Eye (tissue), 1 donor: ENCODE measurements at regions not wholly inside any gene's neighbourhood (a gene's known extent, or its start where the extent isn't known, plus 50 kb on each side); places are given as distances from the start of the nearest gene placed in this dataset.
A peak's percentile ranks its signal among the peaks of the same experiment; 100 is the strongest.
"Not testable (repeated sequence)": the region's sequence is repeated elsewhere in the genome, so short reads cannot be mapped to it uniquely, and the experiment has no call there.

Experiments used
- DNase-seq: peaks from one replicate; pipeline ENCODE4 v3.0.0-alpha.2; 2015

GRCh38 chr10:36764823-36765222 lies 360.6 kb upstream of the ANKRD30A start:
- no peak for DNase-seq

DNA sequence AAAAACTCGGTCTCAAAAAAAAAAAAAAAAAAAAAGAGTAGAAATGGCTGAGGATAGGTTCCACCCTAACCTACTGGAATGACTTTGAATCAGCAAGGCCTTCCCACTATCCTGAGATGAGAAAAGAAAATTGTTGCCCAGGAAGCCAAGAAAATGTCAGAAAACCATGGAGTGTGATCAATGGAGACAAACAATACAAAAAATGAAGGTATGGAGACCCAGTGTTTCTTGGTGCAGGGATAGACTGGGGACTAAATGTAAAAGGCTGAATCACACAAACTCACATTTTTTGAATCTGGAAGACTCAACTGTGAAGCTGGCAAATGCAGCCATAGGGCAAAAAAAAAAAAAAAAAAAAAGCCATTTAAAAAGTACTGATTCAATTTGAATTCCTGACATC lies 364.3 kb upstream of the ANKRD30A start:
- no peak for DNase-seq

DNA sequence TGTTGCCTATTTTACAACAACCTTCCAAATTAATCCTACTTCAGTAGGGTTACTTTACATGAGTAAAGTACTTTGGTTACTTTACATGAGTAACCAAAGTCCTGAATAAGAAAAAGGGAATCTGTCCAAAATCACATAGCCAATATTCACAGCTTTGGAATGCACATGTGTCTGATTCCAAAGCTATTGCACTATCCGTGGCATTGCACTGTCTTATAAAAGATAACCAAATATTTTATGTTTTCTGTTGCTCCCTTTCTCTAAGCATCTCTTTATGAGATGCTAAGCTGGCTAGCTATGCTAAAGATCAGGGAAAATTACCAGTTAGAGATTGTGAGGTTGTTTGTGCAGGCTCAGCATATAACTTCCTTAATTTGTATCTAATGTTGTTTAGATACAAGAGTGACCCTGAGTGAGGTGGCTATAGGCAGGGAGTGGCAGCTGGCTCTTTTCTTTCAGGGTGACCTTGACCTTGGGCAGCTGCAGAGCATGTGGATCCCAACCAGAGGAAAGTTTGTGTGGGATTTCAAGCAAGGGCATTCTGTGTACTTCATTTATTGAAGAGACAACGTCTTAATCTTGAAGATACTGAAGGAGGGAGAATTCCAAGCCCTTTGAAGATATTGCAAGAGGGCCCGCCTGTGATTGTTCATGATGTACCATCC lies 366.1 kb upstream of the ANKRD30A start:
- no peak for DNase-seq

GRCh38 chr10:36748128-36748871 lies 377.1 kb upstream of the ANKRD30A start:
- DNase-seq, result no peak

DNA sequence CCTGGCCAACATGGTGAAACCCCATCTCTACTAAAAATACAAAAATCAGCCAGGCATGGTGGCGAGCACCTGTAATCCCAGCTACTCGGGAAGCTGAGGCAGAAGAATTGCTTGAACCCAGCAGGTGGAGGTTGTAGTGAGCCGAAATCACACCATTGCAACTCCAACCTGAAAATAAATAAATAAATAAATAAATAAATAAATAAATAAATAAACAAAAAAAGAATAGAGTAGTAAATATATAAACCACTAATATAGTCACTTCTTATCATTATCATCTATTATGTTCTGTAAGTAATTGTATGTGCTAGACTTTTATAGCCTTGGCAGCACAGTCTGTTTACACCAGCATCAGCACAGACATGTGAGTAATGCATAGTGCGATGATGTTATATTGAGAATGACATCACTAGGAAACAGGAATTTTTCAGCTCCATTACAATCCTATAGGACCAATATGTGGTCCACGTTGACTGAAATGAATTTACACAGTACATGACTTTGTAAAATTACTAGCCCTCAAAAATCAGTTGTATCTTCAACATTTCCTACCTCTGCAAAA lies 385.4 kb upstream of the ANKRD30A start:
- DNase-seq, result no peak

DNA sequence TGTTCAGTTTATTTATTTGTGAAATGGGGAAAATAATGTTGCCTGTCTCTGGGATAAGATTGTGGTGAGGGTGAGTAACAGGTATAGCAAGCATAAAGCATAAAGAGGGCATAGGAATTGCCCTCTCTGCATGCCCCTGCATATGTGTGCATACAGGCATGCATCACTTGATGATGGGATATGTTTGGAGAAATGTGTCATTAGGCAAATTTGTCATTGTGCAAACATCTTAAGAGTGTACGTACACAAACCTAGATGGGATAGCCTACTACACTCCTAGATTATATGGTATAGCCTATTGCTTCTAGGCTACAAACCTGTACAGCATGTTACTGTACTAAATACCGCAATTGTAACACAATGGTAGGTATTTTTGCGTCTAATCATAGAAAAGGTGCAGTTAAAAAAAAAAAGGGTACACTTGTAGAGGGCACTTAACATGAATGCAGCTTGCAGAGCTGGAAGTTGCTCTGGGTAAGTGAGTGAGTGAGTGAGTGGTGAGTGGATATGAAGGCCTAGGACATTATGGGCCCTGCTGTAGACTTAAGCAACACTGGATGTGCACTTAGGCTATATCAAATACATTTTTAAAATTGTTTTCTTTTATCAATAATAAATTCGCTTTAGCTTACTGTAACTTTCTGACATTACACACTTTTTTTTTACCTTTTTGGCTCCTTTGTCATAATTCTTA lies 386.5 kb upstream of the ANKRD30A start:
- DNase-seq, result no peak

DNA sequence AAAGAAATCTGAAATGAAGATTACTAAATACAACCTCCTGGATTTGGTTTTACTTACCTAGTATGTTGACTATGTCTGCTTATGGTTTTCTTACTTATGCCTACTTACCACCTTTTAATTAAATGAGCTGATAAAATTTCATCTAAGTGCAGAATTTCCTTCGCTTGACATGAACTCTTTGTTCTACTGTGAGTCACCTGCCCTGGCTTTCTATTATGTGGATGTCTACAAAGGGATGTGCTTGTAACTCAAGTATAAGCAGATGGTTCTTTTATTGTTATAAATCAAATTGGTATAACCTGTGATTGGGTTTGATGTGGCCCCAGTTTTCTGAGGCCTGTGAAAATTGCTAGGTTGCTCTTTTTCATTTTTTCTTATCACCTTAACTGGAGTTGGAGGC lies 389.1 kb upstream of the ANKRD30A start:
- no peak for DNase-seq

- not testable (repeated sequence) for DNase-seq
These were observed 390.8 kb upstream of the ANKRD30A start for GRCh38 chr10:36734590-36734989.

DNA sequence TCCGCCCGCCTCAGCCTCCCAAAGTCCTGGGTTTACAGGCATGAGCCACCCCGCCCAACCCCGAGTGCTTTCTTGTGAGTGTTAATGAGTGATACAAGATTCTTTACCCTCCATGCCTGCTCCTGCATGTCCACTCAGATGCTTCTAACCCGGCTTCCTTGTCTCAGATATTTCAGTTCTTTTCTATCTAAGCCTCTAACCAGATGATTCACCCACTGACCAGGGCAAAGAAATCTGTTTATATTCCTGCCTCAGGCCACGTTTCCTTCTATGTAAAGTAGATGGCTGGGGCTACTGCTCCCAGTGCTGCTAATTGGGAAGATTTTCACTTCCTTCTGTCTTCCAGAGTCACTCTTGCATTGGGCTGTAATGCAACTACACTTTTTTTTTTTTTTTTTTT lies 395.1 kb upstream of the ANKRD30A start:
- no peak for DNase-seq

DNA sequence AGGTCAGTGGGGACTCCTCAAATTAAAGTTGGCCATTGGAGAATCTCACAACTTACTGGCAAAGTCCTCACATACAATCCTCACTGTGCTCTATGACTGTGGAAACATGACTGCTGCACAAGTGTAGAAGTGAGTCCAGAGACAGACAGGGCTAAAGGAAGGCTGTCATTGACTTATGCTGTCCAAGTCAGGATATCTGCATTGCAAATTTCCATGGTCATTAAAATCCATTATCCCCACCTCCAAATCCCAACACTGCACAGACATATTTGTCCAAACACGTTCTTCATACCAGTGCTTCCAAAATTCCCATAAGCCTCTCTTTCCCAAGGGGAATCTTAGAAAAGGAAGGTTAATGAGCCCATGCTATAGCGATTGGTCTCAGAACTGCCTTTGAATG lies 396.8 kb upstream of the ANKRD30A start:
- no peak for DNase-seq

- DNase-seq, result peak; percentile 82
These were observed 399.5 kb upstream of the ANKRD30A start for GRCh38 chr10:36725581-36726520.

DNA sequence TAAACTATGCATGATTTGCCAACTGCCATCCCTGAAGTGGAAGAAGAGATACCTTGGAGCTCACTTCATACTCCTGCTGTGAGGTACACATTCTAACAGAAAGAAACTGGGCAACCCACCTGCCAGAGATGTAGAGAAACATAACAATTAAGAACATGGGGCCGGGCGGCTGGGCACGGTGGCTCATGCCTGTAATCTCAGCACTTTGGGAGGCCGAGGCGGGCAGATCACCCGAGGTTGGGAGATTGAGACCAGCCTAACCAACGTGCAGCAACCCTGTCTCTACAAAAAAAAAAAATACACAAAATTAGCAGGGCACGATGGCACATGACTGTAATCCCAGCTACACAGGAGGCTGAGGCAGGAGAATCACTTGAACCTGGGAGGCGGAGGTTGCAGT lies 402.6 kb upstream of the ANKRD30A start:
- DNase-seq, result no peak

GRCh38 chr10:36721871-36722270 lies 403.5 kb upstream of the ANKRD30A start:
- DNase-seq, result no peak

GRCh38 chr10:36720895-36721294 lies 404.5 kb upstream of the ANKRD30A start:
- DNase-seq, result no peak

DNA sequence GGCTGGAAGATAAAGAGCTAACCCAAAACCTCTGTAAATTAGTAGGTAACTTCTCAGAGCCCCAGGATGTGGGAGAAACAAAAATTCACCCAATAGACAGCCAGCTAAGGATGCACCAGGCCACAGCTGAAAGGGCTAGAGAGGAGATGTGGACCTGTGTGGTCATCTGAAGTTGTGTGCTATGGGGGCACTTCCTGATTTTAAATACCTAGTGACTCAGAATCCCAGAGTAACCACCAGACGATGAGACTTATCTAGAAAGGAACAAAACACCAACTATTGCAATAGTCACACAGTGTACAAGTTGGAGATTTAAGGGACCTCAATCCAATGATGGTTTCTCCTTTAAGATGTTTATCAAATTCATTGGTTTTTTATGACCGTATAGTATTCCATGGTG lies 408.3 kb upstream of the ANKRD30A start:
- DNase-seq, result no peak

GRCh38 chr10:36716291-36716690 lies 409.1 kb upstream of the ANKRD30A start:
- DNase-seq, result no peak

DNA sequence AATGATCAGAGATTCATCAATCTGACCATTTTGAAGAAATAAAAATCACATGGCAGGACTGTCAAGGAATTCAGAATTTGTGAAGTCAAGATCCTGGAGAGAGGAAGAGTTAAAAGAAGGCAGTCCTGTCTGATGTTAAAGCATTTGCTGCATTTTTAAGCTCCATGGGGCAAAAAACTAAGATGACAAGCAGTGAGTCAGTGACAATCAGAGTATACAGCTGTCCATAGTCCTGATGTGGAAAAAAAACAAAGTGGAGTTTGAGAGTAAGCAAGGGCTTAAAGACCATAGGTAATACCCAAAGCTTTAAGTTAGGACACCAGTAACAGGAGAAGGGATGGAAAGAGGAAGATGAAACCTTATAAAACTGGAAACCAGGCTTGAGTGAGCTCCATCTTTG lies 412.7 kb upstream of the ANKRD30A start:
- DNase-seq, result no peak

DNA sequence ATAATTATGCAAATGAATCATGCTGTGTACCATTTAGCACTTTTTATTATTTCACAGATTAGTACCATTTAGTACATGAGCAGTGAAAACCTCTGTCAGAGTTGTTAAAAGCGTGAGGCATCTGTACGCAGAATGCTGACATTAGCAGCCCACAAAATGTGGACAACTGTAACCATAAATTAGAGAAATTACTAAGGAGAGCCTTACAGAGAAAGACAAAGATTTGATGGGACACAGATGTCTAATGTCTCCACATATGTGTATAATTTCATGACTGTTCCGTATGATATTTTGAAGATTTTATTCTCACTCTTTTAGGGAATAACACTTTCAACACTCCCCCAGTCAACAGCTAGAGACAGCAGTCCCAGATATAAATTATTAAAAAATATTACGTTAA lies 414.0 kb upstream of the ANKRD30A start:
- DNase-seq, result no peak

DNA sequence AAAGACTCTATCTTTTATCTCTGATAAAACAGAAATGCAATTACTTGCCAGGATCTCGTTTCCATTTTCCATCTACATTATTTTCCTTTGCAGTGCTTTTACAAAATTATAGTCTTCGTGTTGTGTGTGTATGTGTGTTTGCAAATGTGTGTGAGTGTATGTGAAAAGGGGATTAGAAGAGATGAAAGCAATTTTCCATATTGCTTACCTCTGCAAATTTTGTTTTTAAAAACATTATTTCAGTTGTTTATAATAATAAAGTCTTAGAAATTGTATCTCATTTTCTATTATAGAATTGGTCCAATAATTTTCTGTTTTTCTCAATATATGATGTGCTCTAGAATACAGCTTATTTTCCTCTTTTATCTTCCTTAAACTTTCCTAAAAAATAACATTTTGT lies 421.3 kb upstream of the ANKRD30A start:
- DNase-seq, result no peak

GRCh38 chr10:36703179-36703578 lies 422.2 kb upstream of the ANKRD30A start:
- DNase-seq, result peak; percentile 41

GRCh38 chr10:36700123-36700522 lies 425.3 kb upstream of the ANKRD30A start:
- no peak for DNase-seq

- no peak for DNase-seq
These were observed 432.6 kb upstream of the ANKRD30A start for GRCh38 chr10:36692759-36693158.

DNA sequence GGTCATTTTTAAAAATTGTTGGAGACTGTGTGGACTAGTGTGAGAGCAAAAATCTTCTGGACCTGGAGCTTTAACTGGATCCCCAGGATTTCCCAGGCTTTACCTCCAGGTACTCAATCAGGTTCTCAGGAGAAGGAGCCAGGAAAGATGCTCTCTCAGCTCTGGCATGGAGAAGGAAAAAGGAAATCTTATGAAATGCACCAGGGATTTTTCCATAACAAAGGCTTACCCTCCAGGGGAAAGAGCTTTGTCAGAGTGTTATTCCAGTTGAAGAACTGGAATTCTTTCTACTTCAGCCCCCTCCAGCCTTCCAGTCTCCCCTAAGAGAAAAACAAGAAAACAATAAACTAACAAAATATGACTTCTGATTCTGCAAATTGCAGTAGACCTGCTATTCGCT lies 436.7 kb upstream of the ANKRD30A start:
- no peak for DNase-seq
